ENCODE measurements at regions not wholly inside any gene's neighbourhood (a gene's known extent, or its start where the extent isn't known, plus 50 kb on each side); places are given as distances from the start of the nearest gene placed in this dataset.

DNA sequence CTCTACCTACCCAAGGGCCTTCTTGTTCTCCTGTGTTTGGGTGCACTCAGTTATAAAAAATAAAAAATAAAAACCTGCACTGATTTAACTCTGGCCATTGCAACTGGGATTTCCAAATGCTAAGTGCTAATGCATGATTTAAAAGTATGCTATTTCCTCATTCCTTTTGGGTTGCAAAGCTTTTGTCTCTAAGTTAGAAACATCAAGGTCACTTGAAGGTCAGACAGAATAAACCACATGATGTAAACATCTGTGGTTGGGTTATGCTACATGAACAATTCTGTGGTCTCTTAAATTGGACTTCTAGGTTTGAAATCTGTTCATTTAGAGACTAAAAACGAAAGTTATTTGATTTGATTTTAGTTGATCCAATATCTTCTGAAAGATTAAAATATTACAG is 1547.4 kb upstream of the TENM3 start:
- TF ChIP-seq, protein P1, sequence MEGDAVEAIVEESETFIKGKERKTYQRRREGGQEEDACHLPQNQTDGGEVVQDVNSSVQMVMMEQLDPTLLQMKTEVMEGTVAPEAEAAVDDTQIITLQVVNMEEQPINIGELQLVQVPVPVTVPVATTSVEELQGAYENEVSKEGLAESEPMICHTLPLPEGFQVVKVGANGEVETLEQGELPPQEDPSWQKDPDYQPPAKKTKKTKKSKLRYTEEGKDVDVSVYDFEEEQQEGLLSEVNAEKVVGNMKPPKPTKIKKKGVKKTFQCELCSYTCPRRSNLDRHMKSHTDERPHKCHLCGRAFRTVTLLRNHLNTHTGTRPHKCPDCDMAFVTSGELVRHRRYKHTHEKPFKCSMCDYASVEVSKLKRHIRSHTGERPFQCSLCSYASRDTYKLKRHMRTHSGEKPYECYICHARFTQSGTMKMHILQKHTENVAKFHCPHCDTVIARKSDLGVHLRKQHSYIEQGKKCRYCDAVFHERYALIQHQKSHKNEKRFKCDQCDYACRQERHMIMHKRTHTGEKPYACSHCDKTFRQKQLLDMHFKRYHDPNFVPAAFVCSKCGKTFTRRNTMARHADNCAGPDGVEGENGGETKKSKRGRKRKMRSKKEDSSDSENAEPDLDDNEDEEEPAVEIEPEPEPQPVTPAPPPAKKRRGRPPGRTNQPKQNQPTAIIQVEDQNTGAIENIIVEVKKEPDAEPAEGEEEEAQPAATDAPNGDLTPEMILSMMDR (IDR thresholded peaks at IDR 0.05): no peak
- no peak for TF ChIP-seq POLR2A (IDR thresholded peaks at IDR 0.05)
